ENCODE measurements at regions not wholly inside any gene's neighbourhood (a gene's known extent, or its start where the extent isn't known, plus 50 kb on each side); places are given as distances from the start of the nearest gene placed in this dataset.

GRCh38 chr19:27890206-27890605, 1322.7 kb downstream of the UQCRFS1 start:
- 67 to 79% (median 68%) methylated on average over 3 of the region's 3 CpGs; no CpG with 5 or more reads in 1 of the 4 donors for WGBS, 4 donors
- Histone ChIP-seq H3K4me3 (no peak overlapping the region), H3K27me3 (no peaks in the 10 kb centered on the region)

GRCh38 chr19:27889156-27889555, 1323.8 kb downstream of the UQCRFS1 start:
- intact Hi-C loops (cut with DNase I) = no loop called here
- WGBS, 4 donors = 68 to 90% (median 87%) methylated on average over 3 of the region's 3 CpGs

More at GRCh38 chr19:27890206-27890605, 1322.7 kb downstream of the UQCRFS1 start:
- Histone ChIP-seq H3K27ac (no peak overlapping the region), H3K36me3 (replicated peaks in 1 of 2) (no peaks in the 10 kb centered on the region), H3K9me3 (replicated peaks in 1 of 3) (no peaks in the 10 kb centered on the region), H3K4me1 (replicated peaks in 1 of 2) (no peaks in the 10 kb centered on the region)
- no peak for DNase-seq
- TF ChIP-seq, protein P1, sequence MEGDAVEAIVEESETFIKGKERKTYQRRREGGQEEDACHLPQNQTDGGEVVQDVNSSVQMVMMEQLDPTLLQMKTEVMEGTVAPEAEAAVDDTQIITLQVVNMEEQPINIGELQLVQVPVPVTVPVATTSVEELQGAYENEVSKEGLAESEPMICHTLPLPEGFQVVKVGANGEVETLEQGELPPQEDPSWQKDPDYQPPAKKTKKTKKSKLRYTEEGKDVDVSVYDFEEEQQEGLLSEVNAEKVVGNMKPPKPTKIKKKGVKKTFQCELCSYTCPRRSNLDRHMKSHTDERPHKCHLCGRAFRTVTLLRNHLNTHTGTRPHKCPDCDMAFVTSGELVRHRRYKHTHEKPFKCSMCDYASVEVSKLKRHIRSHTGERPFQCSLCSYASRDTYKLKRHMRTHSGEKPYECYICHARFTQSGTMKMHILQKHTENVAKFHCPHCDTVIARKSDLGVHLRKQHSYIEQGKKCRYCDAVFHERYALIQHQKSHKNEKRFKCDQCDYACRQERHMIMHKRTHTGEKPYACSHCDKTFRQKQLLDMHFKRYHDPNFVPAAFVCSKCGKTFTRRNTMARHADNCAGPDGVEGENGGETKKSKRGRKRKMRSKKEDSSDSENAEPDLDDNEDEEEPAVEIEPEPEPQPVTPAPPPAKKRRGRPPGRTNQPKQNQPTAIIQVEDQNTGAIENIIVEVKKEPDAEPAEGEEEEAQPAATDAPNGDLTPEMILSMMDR (IDR thresholded peaks at IDR 0.05) = no peak
- TF ChIP-seq POLR2A (IDR thresholded peaks at IDR 0.05) = no peak
- intact Hi-C loops (cut with DNase I) = no loop called here

DNA sequence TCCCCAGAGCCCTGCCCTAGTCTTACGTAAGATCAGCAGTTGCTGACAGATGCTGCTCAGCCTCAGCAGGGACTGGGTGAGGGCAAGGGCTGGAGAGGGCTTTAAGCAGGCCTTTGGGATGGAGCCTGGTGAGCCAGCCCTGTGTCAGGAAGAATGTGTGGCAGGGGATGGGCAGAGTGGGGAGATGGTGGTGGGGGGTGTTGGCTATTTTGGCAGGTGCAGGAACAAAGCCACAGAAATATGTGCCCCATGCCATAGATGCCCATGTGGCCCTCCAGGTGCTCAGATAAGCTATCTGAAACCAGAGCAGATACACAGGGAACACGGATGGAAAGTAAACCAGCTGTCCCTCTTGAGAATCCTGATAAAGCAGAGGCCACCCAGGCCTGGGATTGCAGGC, 1325.0 kb downstream of the UQCRFS1 start:
- 50 to 60% (median 54%) methylated on average over 2 of the region's 2 CpGs for WGBS, 4 donors
- Histone ChIP-seq H3K4me3 (no peak overlapping the region), H3K27me3 (no peaks in the 10 kb centered on the region), H3K4me1 (replicated peaks in 1 of 2) (no peaks in the 10 kb centered on the region), H3K27ac (no peak overlapping the region), H3K36me3 (replicated peaks in 1 of 2) (no peaks in the 10 kb centered on the region), H3K9me3 (replicated peaks in 1 of 3) (no peaks in the 10 kb centered on the region)
- no peak for TF ChIP-seq POLR2A (IDR thresholded peaks at IDR 0.05)
- TF ChIP-seq, protein P1 (IDR thresholded peaks at IDR 0.05) = no peak
- no peak for DNase-seq
- intact Hi-C loops (cut with DNase I) = no loop called here

More at GRCh38 chr19:27889156-27889555, 1323.8 kb downstream of the UQCRFS1 start:
- TF ChIP-seq, protein P1 (IDR thresholded peaks at IDR 0.05) = no peak
- no peak for TF ChIP-seq POLR2A (IDR thresholded peaks at IDR 0.05)
- Histone ChIP-seq H3K4me3 (no peak overlapping the region), H3K27me3 (no peaks in the 10 kb centered on the region), H3K4me1 (replicated peaks in 1 of 2) (no peaks in the 10 kb centered on the region), H3K36me3 (replicated peaks in 1 of 2) (no peaks in the 10 kb centered on the region), H3K9me3 (replicated peaks in 1 of 3) (no peaks in the 10 kb centered on the region), H3K27ac (no peak overlapping the region)
- no peak for DNase-seq

DNA sequence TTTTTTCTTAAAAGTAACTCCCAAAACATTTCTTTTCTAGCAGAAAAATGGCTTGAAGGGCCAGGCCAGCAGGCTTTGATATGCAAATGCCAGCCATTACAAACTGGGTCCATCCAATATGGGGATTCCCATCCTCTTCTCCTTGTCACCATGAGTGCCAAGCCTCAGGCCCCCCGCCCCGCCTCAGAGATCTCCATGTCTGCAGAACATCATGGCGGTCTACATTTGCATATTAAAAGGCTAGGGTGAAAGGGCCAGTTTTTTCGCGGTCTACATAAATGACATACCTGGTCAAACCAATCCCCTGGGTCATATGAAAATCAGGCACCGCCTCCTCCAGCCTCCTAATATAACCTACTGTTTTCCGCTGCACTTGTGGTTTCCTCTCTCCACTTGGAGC, 1327.6 kb downstream of the UQCRFS1 start:
- TF ChIP-seq, protein P1 (IDR thresholded peaks at IDR 0.05) = no peak
- no peak for TF ChIP-seq POLR2A (IDR thresholded peaks at IDR 0.05)
- no peak for DNase-seq
- Histone ChIP-seq H3K27me3 (no peaks in the 10 kb centered on the region), H3K27ac (no peak overlapping the region), H3K4me1 (replicated peaks in 1 of 2) (no peaks in the 10 kb centered on the region), H3K9me3 (replicated peaks in 1 of 3) (no peaks in the 10 kb centered on the region), H3K4me3 (no peak overlapping the region), H3K36me3 (replicated peaks in 1 of 2) (no peaks in the 10 kb centered on the region)
- intact Hi-C loops (cut with DNase I) = no loop called here
- 80 to 87% (median 86%) methylated on average over 7 of the region's 7 CpGs for WGBS, 4 donors
